HCT116 (cell line): ENCODE measurements at regions not wholly inside any gene's neighbourhood (a gene's known extent, or its start where the extent isn't known, plus 50 kb on each side); places are given as distances from the start of the nearest gene placed in this dataset.

Experiments
- ATAC-seq: fragments of 200-7000 bp; cut with Tn5 transposase; 2 replicates; pipeline ENCODE4 v1.9.1; 2020; ENCODE audit warnings: mild to moderate bottlenecking, moderate library complexity
- BruUV-seq: library from RNA; stranded (reverse); fragments of 400-500 nt; replicated peaks from 2 replicates; lab custom pipeline; 2021; lab: Mats Ljungman, UMichigan
- CTCF ChIA-PET: fragments of 300-600 bp; sonication (Branson Sonifier 250); formaldehyde crosslinking; loops from one replicate; lab custom pipeline; 2021; ENCODE audit warnings: antibody characterized with exemption; lab: Charles Lee
- POLR2A ChIA-PET: fragments of 300-600, 350-600 bp; sonication (Branson Sonifier 250); formaldehyde crosslinking; loops from one replicate; lab custom pipeline; 2021; ENCODE audit warnings: antibody characterized with exemption; lab: Charles Lee
- RAD21 ChIA-PET, 2 experiments: fragments of 300-600 bp; sonication (Branson Sonifier 250); formaldehyde crosslinking; loops; one replicate each; lab custom pipeline; 2023; ENCODE audit warnings: low total read pairs in 2 of 2; ENCODE audit not compliant: uncharacterized antibody in 2 of 2, unreplicated experiment in 2 of 2, low non-redundant PET in 1 of 2; lab: Charles Lee
- DNase-seq: peaks from one replicate; pipeline ENCODE4 v3.0.0-alpha.2; 2010; ENCODE audit warnings: low read depth, low spot score
- H2AFZ ChIP-seq: fragments of 200-600 bp; shearing (Covaris generic), sonication (generic); 2 replicates; pipeline ENCODE4 v1.6.1; 2017; ENCODE audit warnings: low read depth, mixed run types, mixed read lengths, antibody characterized with exemption, low read length; ENCODE audit not compliant: poor library complexity, severe bottlenecking
- H3K27ac ChIP-seq: 2 replicates; pipeline ENCODE4 v1.5.1; 2012; ENCODE audit warnings: low read depth, low read length
- H3K27me3 ChIP-seq: fragments of 200-600 bp; sonication (generic); 2 replicates; pipeline ENCODE4 v1.6.1; 2016; ENCODE audit warnings: mixed run types, low read length, mixed read lengths; ENCODE audit not compliant: insufficient read depth
- H3K36me3 ChIP-seq, 2 experiments: fragments of 200-500 bp in 1 of 2; fragments of 200-600 bp in 1 of 2; sonication (Bioruptor generic) in 1 of 2; sonication (generic) in 1 of 2; 2 replicates each; pipeline versions ENCODE4 v1.5.1 to v1.6.1; 2014 to 2016; ENCODE audit warnings: low read length in 2 of 2, inconsistent platforms in 1 of 2, mixed read lengths in 1 of 2, mixed run types in 1 of 2; ENCODE audit not compliant: insufficient read depth in 2 of 2, control insufficient read depth in 1 of 2
- H3K4me1 ChIP-seq, 2 experiments: fragments of 200-600 bp in 1 of 2; sonication (generic) in 1 of 2; 2 replicates each; pipeline versions ENCODE4 v1.5.1 to v1.6.1; 2012 to 2017; ENCODE audit warnings: low read length in 2 of 2, inconsistent platforms in 1 of 2, mild to moderate bottlenecking in 1 of 2, mixed read lengths in 1 of 2, mixed run types in 1 of 2, moderate library complexity in 1 of 2; ENCODE audit not compliant: insufficient read depth in 2 of 2, control insufficient read depth in 1 of 2
- H3K4me2 ChIP-seq: fragments of 200-600 bp; sonication (generic); 2 replicates; pipeline ENCODE4 v1.6.1; 2017; ENCODE audit warnings: mixed run types, low read length, mixed read lengths
- H3K4me3 ChIP-seq, 2 experiments: fragments of 200-600 bp in 1 of 2; sonication (generic) in 1 of 2; replicated peaks in 1 of 2; 2 replicates each; pipeline ENCODE4 v1.5.1; 2011 to 2016; ENCODE audit warnings: low read length in 2 of 2, control low read depth in 1 of 2, low read depth in 1 of 2, mild to moderate bottlenecking in 1 of 2, mixed read lengths in 1 of 2, mixed run types in 1 of 2
- H3K79me2 ChIP-seq: fragments of 200-600 bp; sonication (generic); 2 replicates; pipeline ENCODE4 v1.6.1; 2017; ENCODE audit warnings: mild to moderate bottlenecking, mixed run types, low read length, moderate library complexity, mixed read lengths; ENCODE audit not compliant: insufficient read depth
- H3K9ac ChIP-seq: fragments of 200-600 bp; sonication (generic); 2 replicates; pipeline ENCODE4 v1.6.1; 2016; ENCODE audit warnings: low read length, mixed read lengths
- H3K9me2 ChIP-seq: fragments of 200-600 bp; sonication (generic), shearing (Covaris generic); 2 replicates; pipeline ENCODE4 v1.6.1; 2017; ENCODE audit warnings: mixed run types, mild to moderate bottlenecking, moderate library complexity; ENCODE audit not compliant: insufficient read depth
- H3K9me3 ChIP-seq, 2 experiments: fragments of 200-500 bp in 1 of 2; fragments of 200-600 bp in 1 of 2; sonication (Bioruptor generic) in 1 of 2; sonication (generic) in 1 of 2; 2 replicates each; pipeline ENCODE4 v1.6.1; 2014 to 2017; ENCODE audit warnings: low read length in 2 of 2, mixed read lengths in 2 of 2, inconsistent platforms in 1 of 2, low read depth in 1 of 2, mild to moderate bottlenecking in 1 of 2, mixed run types in 1 of 2, moderate library complexity in 1 of 2; ENCODE audit not compliant: control insufficient read depth in 1 of 2, insufficient read depth in 1 of 2
- H4K20me1 ChIP-seq: fragments of 200-600 bp; sonication (generic), shearing (Covaris generic); 2 replicates; pipeline ENCODE4 v1.6.1; 2017; ENCODE audit warnings: mixed run types, mild to moderate bottlenecking, moderate library complexity; ENCODE audit not compliant: insufficient read depth
- ATF3 ChIP-seq: IDR thresholded peaks from 2 replicates; pipeline ENCODE4 v1.6.1; 2012
- CTCF ChIP-seq, 3 experiments: fragments of 200-600 bp in 1 of 3; sonication (generic) in 1 of 3; IDR thresholded peaks in 2 of 3; conservative IDR thresholded peaks in 1 of 3; 2 replicates each; pipeline ENCODE4 v1.5.1; 2012 to 2017; ENCODE audit warnings: low read depth in 2 of 3, low read length in 2 of 3, antibody characterized with exemption in 1 of 3, borderline replicate concordance in 1 of 3, control low read depth in 1 of 3, mild to moderate bottlenecking in 1 of 3, mixed read lengths in 1 of 3, mixed run types in 1 of 3, moderate library complexity in 1 of 3; ENCODE audit not compliant: insufficient read depth in 1 of 3
- EGR1 ChIP-seq: IDR thresholded peaks from 2 replicates; pipeline ENCODE4 v1.6.1; 2012; ENCODE audit warnings: low read depth
- ELF1 ChIP-seq: IDR thresholded peaks from 2 replicates; pipeline ENCODE4 v1.6.1; 2012; ENCODE audit warnings: low read depth, borderline replicate concordance
- EZH2 ChIP-seq: fragments of 200-600 bp; sonication (generic); IDR thresholded peaks from 2 replicates; pipeline ENCODE4 v1.6.1; 2017; ENCODE audit warnings: antibody characterized with exemption, mixed run types
- EZH2phosphoT487 ChIP-seq: fragments of 200-600 bp; IDR thresholded peaks from 2 replicates; pipeline ENCODE4 v1.6.1; 2018; ENCODE audit warnings: antibody characterized with exemption, borderline replicate concordance
- FOSL1 ChIP-seq: IDR thresholded peaks from 2 replicates; pipeline ENCODE4 v1.6.1; 2012; ENCODE audit warnings: low read depth
- JUND ChIP-seq: IDR thresholded peaks from 2 replicates; pipeline ENCODE4 v1.6.1; 2012
- MAX ChIP-seq: IDR thresholded peaks from 2 replicates; pipeline ENCODE4 v1.6.1; 2012
- POLR2A ChIP-seq: IDR thresholded peaks from 2 replicates; pipeline ENCODE4 v1.7.0; 2011; ENCODE audit warnings: borderline replicate concordance; ENCODE audit not compliant: insufficient read depth, insufficient read length; ENCODE audit errors: extremely low read depth
- RAD21 ChIP-seq: IDR thresholded peaks from 2 replicates; pipeline ENCODE4 v1.6.1; 2012; ENCODE audit warnings: low read depth, mild to moderate bottlenecking
- SIN3A ChIP-seq: IDR thresholded peaks from 2 replicates; pipeline ENCODE4 v1.6.1; 2012; ENCODE audit warnings: low read depth
- SP1 ChIP-seq: IDR thresholded peaks from 2 replicates; pipeline ENCODE4 v1.6.1; 2012; ENCODE audit warnings: low read depth
- SRF ChIP-seq: IDR thresholded peaks from 2 replicates; pipeline ENCODE4 v1.6.1; 2012; ENCODE audit warnings: low read depth
- TCF7L2 ChIP-seq: IDR thresholded peaks from 2 replicates; pipeline ENCODE4 v1.7.0; 2011; ENCODE audit warnings: borderline replicate concordance, inconsistent platforms; ENCODE audit not compliant: insufficient read depth, insufficient read length; ENCODE audit errors: extremely low read depth
- YY1 ChIP-seq: IDR thresholded peaks from 2 replicates; pipeline ENCODE4 v1.6.1; 2011; ENCODE audit warnings: low read length, low read depth, moderate library complexity, mild to moderate bottlenecking; ENCODE audit not compliant: insufficient replicate concordance; ENCODE audit errors: extremely low read depth
- ZFX ChIP-seq: fragments of 450-650 bp; IDR thresholded peaks from 2 replicates; pipeline ENCODE4 v1.6.1; 2017
- intact Hi-C: fragments of 100-400 bp; cut with micrococcal nuclease; formaldehyde crosslinking; loops from 2 replicates; pipeline ENCODE4 v1.10.0; 2022

DNA sequence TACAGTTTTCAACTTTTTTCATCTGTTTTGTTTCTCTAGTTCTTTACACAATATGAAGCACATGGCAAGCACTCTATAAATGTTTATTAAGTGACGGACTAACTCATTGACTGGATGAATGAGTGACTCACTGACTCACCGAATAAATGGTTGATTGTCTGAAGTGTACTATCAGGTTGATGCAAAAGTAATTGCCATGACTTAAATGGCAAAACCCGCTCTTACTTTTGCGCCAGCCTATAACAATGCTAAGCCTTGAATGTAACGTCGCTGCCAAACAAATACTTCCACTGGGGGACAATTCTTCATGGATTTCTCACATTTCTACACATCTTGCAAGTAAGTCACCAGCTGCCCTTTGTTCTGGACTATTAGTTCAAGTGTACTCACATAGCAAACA is 109.0 kb upstream of the KCTD3 start:
- Histone ChIP-seq H4K20me1 (no peaks in the 10 kb centered on the region), H3K9me3 (no peaks in the 10 kb centered on the region), H3K4me2 (no peak overlapping the region), H3K9me2 (no peaks in the 10 kb centered on the region), H3K27me3 (no peaks in the 10 kb centered on the region), H3K36me3 (no peaks in the 10 kb centered on the region), H3K9ac (no peak overlapping the region), H2AFZ (no peak overlapping the region), H3K4me3 (no peak overlapping the region), H3K4me1 (no peaks in the 10 kb centered on the region), H3K27ac (no peak overlapping the region), H3K79me2 (no peaks in the 10 kb centered on the region)
- ChIA-PET POLR2A (no interaction called here), CTCF (no interaction called here), RAD21 (no interaction called here)
- DNase-seq (no peak), ATAC-seq (no peak)
- intact Hi-C loops, result no loop called here
- TF ChIP-seq ELF1 (no peak), JUND (no peak), EZH2phosphoT487 (no peak), SRF (no peak), EGR1 (no peak), TCF7L2 (no peak), YY1 (no peak), MAX (no peak), SIN3A (no peak), SP1 (no peak), POLR2A (no peak), EZH2 (no peak), CTCF (IDR thresholded peaks at IDR 0.05 in 2 of 3, conservative IDR thresholded peaks at IDR 0.05 in 1 of 3; ENCODE audit: borderline replicate concordance in 1 of 3, insufficient read depth in 1 of 3, low read depth in 2 of 3, low read length in 2 of 3) (no peak), FOSL1 (no peak), ATF3 (no peak), RAD21 (no peak), ZFX (no peak)
- BruUV-seq, result no TSS peak
